ENCODE measurements at regions not wholly inside any gene's neighbourhood (a gene's known extent, or its start where the extent isn't known, plus 50 kb on each side); places are given as distances from the start of the nearest gene placed in this dataset.

DNA sequence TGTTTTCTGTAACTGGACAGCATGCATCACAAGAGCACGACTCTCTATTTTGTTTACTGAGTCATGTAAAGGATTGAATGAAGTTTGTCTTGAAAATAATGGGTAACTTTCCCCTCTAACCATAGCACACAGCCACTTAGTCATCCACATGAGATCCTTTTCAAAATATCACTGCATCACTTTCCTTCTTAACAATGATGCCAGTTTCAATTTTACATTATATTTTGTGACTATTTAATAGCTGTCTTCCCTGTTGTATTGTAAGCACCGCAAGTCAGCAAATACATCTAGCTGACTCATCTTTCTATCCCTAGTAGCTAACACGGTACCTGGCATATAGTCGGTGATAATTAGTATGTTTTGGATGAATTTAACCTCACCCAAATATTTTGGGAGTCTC is 83.3 kb upstream of the PPM1H start:
- H3K4me1 ChIP-seq: no peaks in the 10 kb centered on the region
- TF ChIP-seq, protein P1, sequence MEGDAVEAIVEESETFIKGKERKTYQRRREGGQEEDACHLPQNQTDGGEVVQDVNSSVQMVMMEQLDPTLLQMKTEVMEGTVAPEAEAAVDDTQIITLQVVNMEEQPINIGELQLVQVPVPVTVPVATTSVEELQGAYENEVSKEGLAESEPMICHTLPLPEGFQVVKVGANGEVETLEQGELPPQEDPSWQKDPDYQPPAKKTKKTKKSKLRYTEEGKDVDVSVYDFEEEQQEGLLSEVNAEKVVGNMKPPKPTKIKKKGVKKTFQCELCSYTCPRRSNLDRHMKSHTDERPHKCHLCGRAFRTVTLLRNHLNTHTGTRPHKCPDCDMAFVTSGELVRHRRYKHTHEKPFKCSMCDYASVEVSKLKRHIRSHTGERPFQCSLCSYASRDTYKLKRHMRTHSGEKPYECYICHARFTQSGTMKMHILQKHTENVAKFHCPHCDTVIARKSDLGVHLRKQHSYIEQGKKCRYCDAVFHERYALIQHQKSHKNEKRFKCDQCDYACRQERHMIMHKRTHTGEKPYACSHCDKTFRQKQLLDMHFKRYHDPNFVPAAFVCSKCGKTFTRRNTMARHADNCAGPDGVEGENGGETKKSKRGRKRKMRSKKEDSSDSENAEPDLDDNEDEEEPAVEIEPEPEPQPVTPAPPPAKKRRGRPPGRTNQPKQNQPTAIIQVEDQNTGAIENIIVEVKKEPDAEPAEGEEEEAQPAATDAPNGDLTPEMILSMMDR (IDR thresholded peaks at IDR 0.05): no peak
- no peaks in the 10 kb centered on the region for H3K9me3 ChIP-seq
- H3K4me3 ChIP-seq: no peak overlapping the region
- no peaks in the 10 kb centered on the region for H3K36me3 ChIP-seq
- no peak overlapping the region for H3K27ac ChIP-seq
- no peak for DNase-seq (ENCODE audit: low spot score)
- H3K27me3 ChIP-seq: no peaks in the 10 kb centered on the region

DNA sequence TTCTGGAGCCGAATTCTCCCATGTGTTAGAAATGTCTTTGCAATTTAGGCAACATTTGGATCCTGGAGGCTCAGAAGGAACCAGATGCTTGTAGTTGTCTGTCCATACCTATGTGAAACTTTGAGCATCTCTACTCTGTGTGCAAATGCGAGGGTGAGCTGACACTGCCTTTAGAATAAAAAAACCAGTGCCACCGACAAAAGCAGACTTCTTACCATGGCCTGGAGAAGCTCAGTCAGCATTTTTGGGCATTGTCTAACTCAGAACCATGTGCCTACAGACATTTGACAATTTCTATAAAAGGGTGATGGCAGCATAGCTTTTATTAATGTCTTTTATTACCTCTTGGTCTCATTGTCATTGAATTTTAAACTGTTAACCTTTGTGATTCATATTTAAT is 78.4 kb upstream of the PPM1H start:
- Histone ChIP-seq H3K4me1 (no peaks in the 10 kb centered on the region), H3K4me3 (no peak overlapping the region), H3K27me3 (no peaks in the 10 kb centered on the region), H3K36me3 (no peaks in the 10 kb centered on the region), H3K9me3 (no peaks in the 10 kb centered on the region), H3K27ac (no peak overlapping the region)
- DNase-seq (ENCODE audit: low spot score): no peak
- TF ChIP-seq, protein P1 (IDR thresholded peaks at IDR 0.05): no peak

- Histone ChIP-seq H3K27ac (no peak overlapping the region), H3K9me3 (no peaks in the 10 kb centered on the region), H3K27me3 (no peaks in the 10 kb centered on the region), H3K4me1 (no peaks in the 10 kb centered on the region), H3K4me3 (no peak overlapping the region), H3K36me3 (no peaks in the 10 kb centered on the region)
- no peak for DNase-seq (ENCODE audit: low spot score)
- TF ChIP-seq, protein P1 (IDR thresholded peaks at IDR 0.05): no peak
Measured at GRCh38 chr12:63010698-63011097, 75.7 kb upstream of the PPM1H start.

GRCh38 chr12:63008372-63008771 is 73.4 kb upstream of the PPM1H start:
- no peak overlapping the region for H3K4me3 ChIP-seq
- H3K9me3 ChIP-seq: no peaks in the 10 kb centered on the region
- TF ChIP-seq, protein P1 (IDR thresholded peaks at IDR 0.05): no peak
- no peaks in the 10 kb centered on the region for H3K27me3 ChIP-seq
- no peak for DNase-seq (ENCODE audit: low spot score)
- no peak overlapping the region for H3K27ac ChIP-seq
- no peaks in the 10 kb centered on the region for H3K4me1 ChIP-seq
- no peaks in the 10 kb centered on the region for H3K36me3 ChIP-seq

DNA sequence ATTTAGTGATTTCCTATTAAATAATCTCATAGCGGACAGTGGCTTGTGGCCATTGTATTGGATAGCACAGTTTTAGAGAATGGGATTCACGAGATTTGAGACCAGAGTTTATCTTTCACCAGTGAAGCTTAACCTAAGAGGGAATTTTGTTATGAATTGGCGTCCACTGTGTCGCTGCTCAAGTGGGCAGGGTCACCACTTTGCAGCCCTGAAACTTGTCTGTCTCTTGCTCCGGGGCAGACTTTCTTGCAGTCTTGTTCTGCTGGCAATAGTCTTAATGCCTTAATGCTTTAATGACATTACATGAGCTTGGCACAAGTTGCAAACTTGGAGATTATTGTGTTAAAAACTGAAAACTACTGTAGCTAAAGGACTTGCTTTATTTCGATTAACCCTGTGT is 72.8 kb upstream of the PPM1H start:
- TF ChIP-seq, protein P1 (IDR thresholded peaks at IDR 0.05): no peak
- no peak overlapping the region for H3K27ac ChIP-seq
- H3K27me3 ChIP-seq: no peaks in the 10 kb centered on the region
- H3K36me3 ChIP-seq: no peaks in the 10 kb centered on the region
- no peak for DNase-seq (ENCODE audit: low spot score)
- H3K4me1 ChIP-seq: no peaks in the 10 kb centered on the region
- no peaks in the 10 kb centered on the region for H3K9me3 ChIP-seq
- H3K4me3 ChIP-seq: no peak overlapping the region

DNA sequence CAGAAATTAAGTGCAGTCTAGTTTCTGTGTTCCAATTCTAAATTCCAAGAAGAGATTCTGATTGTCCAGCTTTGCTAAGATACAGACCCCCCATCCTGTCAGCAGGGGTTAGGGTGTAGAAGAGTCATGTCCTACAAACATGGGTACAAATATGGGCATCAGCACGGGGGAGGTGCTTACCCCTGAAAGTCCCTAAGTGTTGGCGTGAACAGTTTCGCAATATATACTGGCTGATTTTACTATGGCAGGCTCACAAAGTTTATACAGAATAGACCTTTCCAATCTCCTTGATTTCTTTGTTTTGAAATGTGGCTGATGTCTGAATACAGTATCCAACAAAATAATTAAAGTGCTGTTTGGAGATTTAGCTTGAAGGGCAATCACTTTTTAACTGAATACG is 71.6 kb upstream of the PPM1H start:
- no peaks in the 10 kb centered on the region for H3K9me3 ChIP-seq
- TF ChIP-seq, protein P1 (IDR thresholded peaks at IDR 0.05): no peak
- no peak for DNase-seq (ENCODE audit: low spot score)

More for the DNA sequence above, 71.6 kb upstream of the PPM1H start:
- H3K4me3 ChIP-seq: no peak overlapping the region
- no peaks in the 10 kb centered on the region for H3K36me3 ChIP-seq
- no peaks in the 10 kb centered on the region for H3K27me3 ChIP-seq
- no peak overlapping the region for H3K27ac ChIP-seq
- H3K4me1 ChIP-seq: no peaks in the 10 kb centered on the region
